UCSD-AML1 (cell line): ENCODE measurements at regions not wholly inside any gene's neighbourhood (a gene's known extent, or its start where the extent isn't known, plus 50 kb on each side); places are given as distances from the start of the nearest gene placed in this dataset.

Source experiments
- DNase-seq: peaks from one replicate; lab custom pipeline; 2025; ENCODE audit not compliant: unreplicated experiment; lab: John Stamatoyannopoulos, UW

DNA sequence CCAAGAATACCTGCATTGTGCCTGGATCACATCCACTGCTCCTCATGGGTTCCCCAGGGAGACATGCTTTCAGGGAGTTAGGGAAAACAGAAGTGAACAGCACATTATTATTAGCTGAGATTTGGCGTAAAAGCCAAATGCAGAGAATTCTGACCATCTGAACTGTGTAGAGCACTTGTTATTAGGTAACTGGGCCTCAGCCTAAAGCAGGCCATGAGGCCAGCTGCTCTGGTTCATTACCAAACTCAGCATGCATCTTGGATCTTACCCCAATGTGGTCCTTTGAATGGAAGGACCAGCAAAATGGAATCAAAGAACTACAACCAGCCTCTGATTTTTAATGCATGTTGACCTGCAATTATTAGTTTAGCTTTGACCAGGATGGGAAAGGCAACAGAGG, 322.3 kb downstream of the KCNS3 start:
- DNase-seq: no peak

DNA sequence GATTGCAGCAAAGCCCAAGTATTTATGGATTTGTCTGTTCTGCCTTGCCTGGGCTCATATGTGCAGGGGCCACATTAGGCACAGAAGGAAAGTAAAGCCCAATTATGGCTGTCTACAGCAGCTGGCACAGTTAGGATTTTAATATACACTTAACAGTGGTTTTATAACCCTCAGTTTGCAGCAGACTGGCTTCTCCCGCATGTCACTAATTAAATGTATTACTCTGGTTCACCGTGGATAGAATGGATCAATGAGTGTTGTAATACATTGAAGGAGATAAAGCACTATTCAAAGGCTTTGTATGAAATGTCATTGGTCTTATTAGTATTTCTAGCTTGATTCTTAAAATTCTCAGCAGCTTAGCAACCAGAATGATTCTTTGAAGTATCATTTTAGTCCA, 320.2 kb downstream of the KCNS3 start:
- no peak for DNase-seq

- DNase-seq: no peak
Measured at GRCh38 chr2:18194161-18194560, 315.7 kb downstream of the KCNS3 start.

DNA sequence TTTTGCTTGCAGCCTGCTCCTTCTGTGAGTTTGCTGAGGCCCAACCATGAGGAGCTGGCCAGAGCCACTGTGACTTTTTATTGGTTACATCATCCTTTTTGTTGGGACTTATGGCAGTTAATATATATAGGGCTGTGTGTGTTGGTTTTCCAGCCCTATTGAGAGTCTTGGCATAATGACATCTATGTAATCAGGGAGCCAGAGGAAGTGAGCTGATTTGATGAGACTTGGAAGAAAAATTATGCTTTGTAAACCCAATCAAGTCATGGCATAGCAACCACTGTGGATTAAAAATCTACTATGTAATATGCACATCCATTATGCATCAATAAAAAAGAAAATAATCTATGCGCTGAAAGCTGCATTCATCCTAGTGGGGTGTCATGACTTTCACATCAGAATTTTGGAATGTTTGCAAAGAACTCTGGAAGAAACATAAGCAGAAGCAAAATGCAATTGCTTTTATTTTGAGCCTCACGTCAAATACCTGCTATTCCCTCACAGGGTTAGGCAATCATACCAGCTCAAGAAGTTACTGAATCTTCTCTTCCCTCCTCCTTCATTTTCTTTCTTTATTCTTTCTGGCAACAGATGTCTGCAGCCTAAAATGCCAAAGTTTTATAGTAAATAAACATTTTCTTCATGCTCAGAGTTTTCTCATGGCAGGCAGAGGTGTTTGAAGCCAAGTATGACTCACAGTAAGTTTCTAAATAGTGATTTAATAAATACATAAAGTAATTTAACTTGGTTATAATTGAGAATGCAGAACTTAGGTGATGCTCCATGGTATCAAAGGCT, 308.5 kb downstream of the KCNS3 start:
- DNase-seq: no peak

GRCh38 chr2:18182861-18183260, 304.4 kb downstream of the KCNS3 start:
- DNase-seq: no peak

DNA sequence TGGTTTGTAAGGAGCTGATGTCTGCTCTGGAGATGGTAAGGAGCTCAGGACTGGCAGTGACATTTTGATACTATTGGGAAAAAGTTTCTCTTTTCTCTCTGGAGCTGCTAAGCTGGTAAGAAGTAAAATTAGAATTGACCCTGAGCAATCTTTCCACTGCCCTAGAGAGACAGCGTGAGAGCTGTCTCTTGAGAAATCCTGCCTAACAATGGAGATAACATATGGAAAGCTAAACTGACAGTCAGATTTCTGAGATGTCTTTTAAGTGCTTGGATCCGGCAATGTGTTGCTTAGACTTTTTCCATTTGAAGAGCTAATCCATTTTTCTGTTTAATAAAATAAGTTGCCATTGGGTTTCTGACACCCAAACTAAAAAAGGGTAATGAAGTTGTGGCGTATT, 302.4 kb downstream of the KCNS3 start:
- DNase-seq: no peak

DNA sequence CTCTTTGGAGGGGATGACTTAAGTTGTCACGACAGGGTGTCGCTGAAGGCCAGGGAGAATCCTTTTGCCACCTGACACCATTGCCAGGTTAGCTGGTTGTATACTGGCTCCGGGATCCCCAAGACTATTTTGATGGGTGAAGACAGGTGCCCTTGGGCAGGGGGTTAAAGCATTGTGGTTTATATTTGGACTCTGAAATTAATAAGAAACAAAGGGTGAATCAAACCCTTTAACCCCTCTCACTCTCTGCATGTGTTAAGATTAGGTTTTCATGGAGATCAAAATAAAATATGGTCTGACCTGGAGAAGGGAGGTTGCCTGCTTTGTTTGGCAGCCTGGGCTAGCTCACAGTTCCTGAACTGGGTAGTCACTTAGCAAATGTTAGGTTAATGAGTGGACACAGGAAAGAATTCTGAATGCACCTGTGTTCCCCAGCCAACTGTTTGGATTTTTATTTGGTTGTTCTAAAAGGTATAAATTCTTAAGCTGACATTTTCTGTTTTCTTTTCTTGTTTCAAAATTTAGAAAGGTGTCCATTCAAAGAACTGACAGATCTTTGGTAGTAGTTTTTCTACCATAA, 301.7 kb downstream of the KCNS3 start:
- no peak for DNase-seq

DNA sequence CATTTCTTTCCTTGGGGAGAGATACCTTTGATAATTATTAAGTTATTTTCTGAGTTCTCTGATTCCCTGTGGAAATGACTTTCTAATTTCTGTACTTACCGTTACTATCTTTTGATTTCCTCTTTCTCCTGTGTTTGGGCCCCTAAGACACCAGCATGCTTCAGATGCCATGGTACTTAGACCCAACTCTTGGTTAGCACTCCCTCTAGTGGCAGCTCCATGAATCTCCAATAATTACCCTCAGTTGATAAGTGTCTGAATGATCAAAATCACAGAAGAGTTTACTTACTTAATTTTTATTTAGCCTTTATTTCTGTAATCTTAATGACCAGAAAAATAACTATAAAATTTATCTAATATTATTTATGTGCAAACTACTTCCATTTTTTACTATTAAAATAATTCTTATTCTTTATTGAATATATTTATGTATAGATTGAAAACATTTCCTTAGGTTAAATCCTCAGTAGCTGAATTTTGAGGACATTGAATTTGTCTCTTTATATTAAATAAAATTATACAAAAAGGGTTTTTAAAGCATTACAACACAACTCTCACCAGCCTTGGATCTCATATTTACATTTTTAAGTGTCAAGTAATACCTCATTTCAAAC, 300.4 kb downstream of the KCNS3 start:
- DNase-seq: no peak

- no peak for DNase-seq
Measured at GRCh38 chr2:18176679-18177215, 298.3 kb downstream of the KCNS3 start.

DNA sequence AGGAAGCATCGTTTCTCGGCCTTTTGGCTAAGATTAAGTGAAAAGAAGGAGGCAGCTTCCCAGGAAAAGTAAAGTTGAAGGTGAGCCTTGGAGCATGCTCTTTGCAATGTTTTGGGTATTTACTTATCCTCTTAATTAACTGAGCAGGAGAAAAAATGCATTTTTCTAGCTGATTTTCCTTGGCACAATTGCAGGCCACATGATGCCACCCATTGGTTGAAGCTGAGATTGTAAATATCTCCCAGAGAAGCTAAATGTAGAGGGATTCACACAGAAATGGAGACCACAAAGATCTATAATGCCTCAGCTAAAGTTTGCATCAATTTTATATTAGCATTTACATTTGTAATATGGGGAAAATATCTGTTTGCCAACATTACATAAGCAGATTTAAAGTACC, 294.1 kb downstream of the KCNS3 start:
- no peak for DNase-seq

GRCh38 chr2:18171191-18172139, 293.0 kb downstream of the KCNS3 start:
- no peak for DNase-seq

- no peak for DNase-seq
Measured at GRCh38 chr2:18170642-18171041, 292.2 kb downstream of the KCNS3 start.

GRCh38 chr2:18169893-18170175, 291.4 kb downstream of the KCNS3 start:
- DNase-seq: no peak

- DNase-seq: no peak
Measured at GRCh38 chr2:18169121-18169892, 290.8 kb downstream of the KCNS3 start.

- no peak for DNase-seq
Measured at GRCh38 chr2:18167871-18168270, 289.4 kb downstream of the KCNS3 start.

DNA sequence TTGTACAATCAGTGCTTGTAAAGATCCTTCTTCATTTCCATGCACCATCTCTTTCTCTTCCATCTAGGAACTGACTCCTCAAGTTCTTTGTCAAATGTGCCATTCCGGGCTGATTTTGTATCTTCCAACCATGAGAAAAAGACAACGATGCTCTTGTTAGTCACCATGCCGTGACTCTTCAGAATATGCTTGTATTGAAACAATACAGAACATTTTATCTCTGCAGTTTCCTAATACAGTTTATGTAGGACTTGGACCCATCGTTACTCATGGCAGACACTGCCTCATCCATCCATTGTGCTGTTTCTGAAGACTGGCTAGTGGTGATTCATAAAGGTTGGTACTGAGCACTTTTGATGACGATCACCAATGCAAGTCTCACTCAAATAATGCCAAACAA, 283.2 kb downstream of the KCNS3 start:
- no peak for DNase-seq

DNA sequence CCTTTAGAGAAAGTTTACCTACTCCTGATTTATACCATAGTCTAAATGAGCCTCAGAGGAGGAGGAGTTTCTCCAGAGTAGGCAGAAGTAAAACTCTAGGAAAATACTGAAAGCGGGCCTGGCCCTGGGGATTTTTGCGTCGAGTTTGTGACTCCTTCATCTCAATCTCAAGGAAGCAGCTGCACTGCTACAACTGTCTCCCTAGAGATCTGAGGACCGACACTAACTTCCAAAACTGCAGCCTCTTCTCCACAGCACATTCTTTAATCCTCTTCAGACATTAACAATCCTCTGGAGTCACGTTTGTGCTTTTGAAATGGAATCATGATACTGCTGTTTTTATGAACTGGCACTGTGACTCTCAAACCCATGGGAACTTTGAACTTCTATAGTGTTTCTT, 281.4 kb downstream of the KCNS3 start:
- no peak for DNase-seq

DNA sequence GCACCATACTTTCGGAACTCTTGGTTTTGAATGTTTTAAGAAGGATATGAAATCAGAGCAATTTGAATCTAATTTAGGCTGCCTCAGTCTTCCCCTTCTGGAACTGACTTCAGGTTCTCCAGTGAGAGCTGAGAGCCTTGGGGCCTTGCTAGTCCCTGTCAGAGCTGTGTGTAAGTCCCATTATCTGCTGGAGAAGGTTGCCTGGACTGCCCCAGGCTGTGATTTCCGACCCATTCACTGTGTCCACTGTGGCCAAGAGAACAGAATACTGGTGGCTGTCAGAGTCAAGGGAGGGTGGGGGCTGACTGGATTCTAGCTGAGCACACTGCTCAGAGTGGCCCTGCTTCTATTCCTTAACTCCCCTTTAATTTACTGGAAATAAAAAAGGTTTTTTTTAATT, 278.0 kb downstream of the KCNS3 start:
- no peak for DNase-seq

- DNase-seq: no peak
Measured at GRCh38 chr2:18156002-18156401, 277.5 kb downstream of the KCNS3 start.

GRCh38 chr2:18154812-18155211, 276.3 kb downstream of the KCNS3 start:
- DNase-seq: no peak

DNA sequence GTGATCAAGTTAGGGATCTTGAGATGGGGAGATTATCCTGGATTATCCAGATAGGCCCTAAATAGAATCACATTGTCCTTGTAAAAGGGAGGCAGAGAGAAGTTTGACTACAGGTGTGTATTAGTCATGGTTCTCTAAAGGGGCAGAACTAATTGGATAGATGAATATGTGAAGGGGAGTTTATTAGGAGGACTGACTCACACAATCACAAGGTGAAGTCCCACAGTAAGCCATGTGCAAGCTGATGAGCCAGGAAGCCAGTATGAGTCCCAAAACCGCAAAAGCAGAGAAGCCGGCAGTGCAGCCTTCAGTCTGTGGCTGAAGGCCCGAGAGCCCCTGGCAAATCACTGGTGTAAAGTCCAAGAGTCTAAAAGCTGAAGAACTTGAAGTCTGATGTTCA, 275.8 kb downstream of the KCNS3 start:
- no peak for DNase-seq
